IMR-90 (cell line): ENCODE measurements at regions not wholly inside any gene's neighbourhood (a gene's known extent, or its start where the extent isn't known, plus 50 kb on each side); places are given as distances from the start of the nearest gene placed in this dataset.

Experiments used
- ATAC-seq: fragments of 200-7000 bp; cut with Tn5 transposase; 2 replicates; pipeline ENCODE4 v1.9.1; 2020; ENCODE audit warnings: low read depth, mild to moderate bottlenecking, moderate library complexity
- BruUV-seq: library from RNA; stranded (reverse); fragments of 400-500 nt; replicated peaks from 2 replicates; lab custom pipeline; 2021; lab: Mats Ljungman, UMichigan
- CTCF ChIA-PET: fragments of 300-600 bp; formaldehyde crosslinking; extraction: SDS; loops from one replicate; lab custom pipeline; 2021; ENCODE audit warnings: antibody characterized with exemption; lab: Yijun Ruan, JAX
- POLR2A ChIA-PET: fragments of 300-600 bp; sonication (Branson Sonifier 250); formaldehyde crosslinking; loops from one replicate; lab custom pipeline; 2022; ENCODE audit warnings: antibody characterized with exemption; ENCODE audit not compliant: unreplicated experiment; lab: Charles Lee
- DNase-seq: peaks from one replicate; pipeline ENCODE4 v3.0.0; 2013
- H2AFZ ChIP-seq: replicated peaks from 2 replicates; pipeline ENCODE3; 2013; ENCODE audit warnings: low read length, mild to moderate bottlenecking; ENCODE audit not compliant: poor library complexity
- H2AK5ac ChIP-seq: 2 replicates; pipeline ENCODE4 v1.6.1; 2013; ENCODE audit warnings: low read depth, low read length, inconsistent platforms
- H2AK9ac ChIP-seq: replicated peaks from 2 replicates; pipeline ENCODE3; 2013; ENCODE audit warnings: mild to moderate bottlenecking, low read depth, low read length, moderate library complexity; ENCODE audit not compliant: poor library complexity
- H2BK120ac ChIP-seq: 2 replicates; pipeline ENCODE4 v1.6.1; 2013; ENCODE audit warnings: low read depth, low read length, inconsistent platforms
- H2BK15ac ChIP-seq: 3 replicates; pipeline ENCODE4 v1.6.1; 2013; ENCODE audit warnings: low read depth, low read length, inconsistent platforms
- H2BK20ac ChIP-seq: 2 replicates; pipeline ENCODE4 v1.6.1; 2013; ENCODE audit warnings: low read depth, mild to moderate bottlenecking, inconsistent platforms, low read length, moderate library complexity
- H2BK5ac ChIP-seq: 2 replicates; pipeline ENCODE4 v1.6.1; 2013; ENCODE audit warnings: mild to moderate bottlenecking, low read depth, low read length, inconsistent platforms; ENCODE audit not compliant: poor library complexity, severe bottlenecking
- H3K14ac ChIP-seq: replicated peaks from 2 replicates; pipeline ENCODE4 v1.6.1; 2013; ENCODE audit warnings: low read depth, low read length, inconsistent platforms
- H3K18ac ChIP-seq: 2 replicates; pipeline ENCODE4 v1.6.1; 2013; ENCODE audit warnings: low read depth, low read length, control low read depth
- H3K23ac ChIP-seq: 2 replicates; pipeline ENCODE4 v1.6.1; 2013; ENCODE audit warnings: low read depth, low read length, inconsistent platforms
- H3K27ac ChIP-seq: 2 replicates; pipeline ENCODE4 v1.5.1; 2013; ENCODE audit warnings: mild to moderate bottlenecking, control low read depth, low read length; ENCODE audit not compliant: insufficient read depth
- H3K27me3 ChIP-seq: 2 replicates; pipeline ENCODE4 v1.6.1; 2013; ENCODE audit warnings: low read length; ENCODE audit not compliant: control insufficient read depth, insufficient read depth
- H3K36me3 ChIP-seq: 2 replicates; pipeline ENCODE4 v1.6.1; 2013; ENCODE audit warnings: low read length, mixed read lengths; ENCODE audit not compliant: control insufficient read depth, insufficient read depth
- H3K4ac ChIP-seq: 2 replicates; pipeline ENCODE4 v1.6.1; 2013; ENCODE audit warnings: low read depth, low read length, inconsistent platforms
- H3K4me1 ChIP-seq: 2 replicates; pipeline ENCODE4 v1.6.1; 2013; ENCODE audit warnings: low read length, mixed read lengths; ENCODE audit not compliant: control insufficient read depth, insufficient read depth
- H3K4me2 ChIP-seq: 2 replicates; pipeline ENCODE4 v1.6.1; 2013; ENCODE audit warnings: low read depth, mild to moderate bottlenecking, control low read depth, low read length, moderate library complexity
- H3K4me3 ChIP-seq: 2 replicates; pipeline ENCODE4 v1.5.1; 2013; ENCODE audit warnings: low read depth, mild to moderate bottlenecking, control low read depth, low read length, moderate library complexity; ENCODE audit not compliant: insufficient read depth
- H3K56ac ChIP-seq: 2 replicates; pipeline ENCODE4 v1.6.1; 2013; ENCODE audit warnings: low read length, inconsistent platforms; ENCODE audit not compliant: insufficient read depth; ENCODE audit errors: extremely low read depth
- H3K79me1 ChIP-seq, 2 experiments: 2 replicates each; pipeline ENCODE4 v1.6.1; 2013; ENCODE audit warnings: low read length in 2 of 2, inconsistent platforms in 1 of 2, low read depth in 1 of 2
- H3K9ac ChIP-seq: 2 replicates; pipeline ENCODE4 v1.6.1; 2013; ENCODE audit warnings: low read depth, low read length, control low read depth
- H3K9me1 ChIP-seq: 2 replicates; pipeline ENCODE4 v1.6.1; 2013; ENCODE audit warnings: low read length, inconsistent platforms; ENCODE audit not compliant: insufficient read depth
- H3K9me3 ChIP-seq: 2 replicates; pipeline ENCODE4 v1.6.1; 2013; ENCODE audit warnings: low read length; ENCODE audit not compliant: control insufficient read depth, insufficient read depth
- H4K20me1 ChIP-seq: 2 replicates; pipeline ENCODE4 v1.6.1; 2013; ENCODE audit warnings: low read length, inconsistent platforms; ENCODE audit not compliant: insufficient read depth
- H4K5ac ChIP-seq: 2 replicates; pipeline ENCODE4 v1.6.1; 2013; ENCODE audit warnings: mild to moderate bottlenecking, low read depth, low read length, control low read depth
- H4K8ac ChIP-seq, 2 experiments: 2 replicates each; pipeline ENCODE4 v1.6.1; 2013; ENCODE audit warnings: low read depth in 2 of 2, low read length in 2 of 2, control low read depth in 1 of 2, inconsistent platforms in 1 of 2
- H4K91ac ChIP-seq: 2 replicates; pipeline ENCODE4 v1.6.1; 2013; ENCODE audit warnings: low read depth, low read length, inconsistent platforms; ENCODE audit not compliant: insufficient read depth
- BHLHE40 ChIP-seq: fragments of 150-350 bp; IDR thresholded peaks from 2 replicates; pipeline ENCODE4 v1.6.1; 2016; ENCODE audit warnings: mild to moderate bottlenecking, low read depth, low read length
- CEBPB ChIP-seq: IDR thresholded peaks from 2 replicates; pipeline ENCODE4 v1.6.1; 2012; ENCODE audit warnings: low read depth, low read length, improper control_type of control experiment
- CHD1 ChIP-seq: IDR thresholded peaks from 2 replicates; pipeline ENCODE4 v1.6.1; 2012; ENCODE audit warnings: low read depth, low read length, improper control_type of control experiment
- CTCF ChIP-seq: conservative IDR thresholded peaks from 2 replicates; pipeline ENCODE4 v1.5.1; 2012; ENCODE audit warnings: mild to moderate bottlenecking, low read depth, low read length, improper control_type of control experiment
- ELK1 ChIP-seq: fragments of 150-350 bp; IDR thresholded peaks from 2 replicates; pipeline ENCODE4 v1.6.1; 2016; ENCODE audit warnings: low read depth, mild to moderate bottlenecking, low read length, moderate library complexity, borderline replicate concordance
- FOS ChIP-seq: fragments of 150-350 bp; IDR thresholded peaks from 2 replicates; pipeline ENCODE4 v1.6.1; 2016; ENCODE audit warnings: low read depth, low read length
- MAZ ChIP-seq: IDR thresholded peaks from 2 replicates; pipeline ENCODE4 v1.6.1; 2012; ENCODE audit warnings: low read depth, mild to moderate bottlenecking, low read length, improper control_type of control experiment, moderate library complexity, borderline replicate concordance
- MXI1 ChIP-seq: IDR thresholded peaks from 2 replicates; pipeline ENCODE4 v1.6.1; 2012; ENCODE audit warnings: low read depth, mild to moderate bottlenecking, low read length, moderate library complexity, borderline replicate concordance
- NFE2L2 ChIP-seq: fragments of 150-350 bp; IDR thresholded peaks from 2 replicates; pipeline ENCODE4 v1.6.1; 2016; ENCODE audit warnings: low read depth, mild to moderate bottlenecking, low read length
- RAD21 ChIP-seq: IDR thresholded peaks from 2 replicates; pipeline ENCODE4 v1.6.1; 2012; ENCODE audit warnings: low read length, improper control_type of control experiment
- RFX5 ChIP-seq: IDR thresholded peaks from 2 replicates; pipeline ENCODE4 v1.8.0; 2012; ENCODE audit warnings: low read depth, mild to moderate bottlenecking, low read length, moderate library complexity
- SMC3 ChIP-seq: fragments of 150-350 bp; IDR thresholded peaks from 2 replicates; pipeline ENCODE4 v1.6.1; 2016; ENCODE audit warnings: low read depth, mild to moderate bottlenecking, antibody characterized with exemption, low read length, moderate library complexity
- USF2 ChIP-seq: fragments of 150-350 bp; IDR thresholded peaks from 2 replicates; pipeline ENCODE4 v1.6.1; 2017; ENCODE audit warnings: mild to moderate bottlenecking, antibody characterized with exemption, low read length, low read depth
- WGBS, 2 experiments: methylation state at CpG; one replicate each; pipeline versions ENCODE4 v1.1.5 to v1.1.7; 2013; ENCODE audit warnings: missing lambda C conversion rate in 2 of 2; ENCODE audit not compliant: insufficient read length in 1 of 2; ENCODE audit errors: extremely low coverage in 2 of 2; 5-methylcytosine and 5-hydroxymethylcytosine counted together
- dilution Hi-C: fragments of 300-500 bp; cut with HindIII; formaldehyde crosslinking; loops from one replicate; pipeline ENCODE4 v1.14.3; 2018; ENCODE audit warnings: low sequenced_read_pairs; ENCODE audit not compliant: unreplicated experiment
- in situ Hi-C: fragments of 300-500 bp; cut with MboI; formaldehyde crosslinking; loops from 3 replicates; pipeline ENCODE4 v1.14.3; 2019; ENCODE audit warnings: low sequenced_read_pairs, inconsistent platforms, mixed read lengths
- intact Hi-C: fragments of 100-400 bp; cut with micrococcal nuclease; formaldehyde crosslinking; loops from 2 replicates; pipeline ENCODE4 v1.10.0; 2022

GRCh38 chr18:64983497-64984238, 767.1 kb upstream of the CDH7 start:
- dilution Hi-C loops = no loop called here
- H3K9ac ChIP-seq = no peak overlapping the region
- no peaks in the 10 kb centered on the region for H3K27me3 ChIP-seq
- no peak overlapping the region for H4K8ac ChIP-seq
- no TSS peak for BruUV-seq
- ChIA-PET POLR2A (no interaction called here), CTCF (no interaction called here)
- H2BK15ac ChIP-seq = no peak overlapping the region
- ATAC-seq = no peak
- H2BK5ac ChIP-seq = no peak overlapping the region
- no peak overlapping the region for H3K23ac ChIP-seq
- intact Hi-C loops = no loop called here
- H3K36me3 ChIP-seq = no peaks in the 10 kb centered on the region
- DNase-seq = no peak
- H3K4ac ChIP-seq = no peak overlapping the region
- H2AFZ ChIP-seq = no peak overlapping the region
- H3K9me1 ChIP-seq = no peaks in the 10 kb centered on the region
- H3K27ac ChIP-seq = no peak overlapping the region
- H2BK20ac ChIP-seq = no peak overlapping the region
- H3K56ac ChIP-seq = no peak overlapping the region
- no peaks in the 10 kb centered on the region for H3K4me1 ChIP-seq
- no peak overlapping the region for H4K5ac ChIP-seq
- no peaks in the 10 kb centered on the region for H3K79me1 ChIP-seq
- H4K20me1 ChIP-seq = no peaks in the 10 kb centered on the region
- TF ChIP-seq MXI1 (no peak), BHLHE40 (no peak), FOS (no peak), NFE2L2 (no peak), MAZ (no peak), RAD21 (no peak), SMC3 (no peak), CHD1 (no peak), CEBPB (no peak), USF2 (no peak), CTCF (no peak), RFX5 (no peak), ELK1 (no peak)
- no peak overlapping the region for H2BK120ac ChIP-seq
- no peak overlapping the region for H3K18ac ChIP-seq
- peaks cover 10% of the 10 kb centered on the region for H3K9me3 ChIP-seq
- WGBS, 2 experiments = 53% methylated on average over 3 of the region's 14 CpGs; no CpG with 5 or more reads in 1 of the 2 experiments
- H3K4me2 ChIP-seq = no peak overlapping the region
- no peak overlapping the region for H3K4me3 ChIP-seq
- H2AK9ac ChIP-seq = no peak overlapping the region
- in situ Hi-C loops = no loop called here
- H4K91ac ChIP-seq = no peak overlapping the region
- H3K14ac ChIP-seq = no peak overlapping the region
- H2AK5ac ChIP-seq = no peak overlapping the region
